Pancreas (tissue), 10 donors: ENCODE measurements at regions not wholly inside any gene's neighbourhood (a gene's known extent, or its start where the extent isn't known, plus 50 kb on each side); places are given as distances from the start of the nearest gene placed in this dataset.
A peak's percentile ranks its signal among the peaks of the same experiment; 100 is the strongest.

ENCODE experiments used
- ATAC-seq, 4 donors: fragments of 200-7000 bp; cut with Tn5 transposase; one replicate each; pipeline versions ENCODE4 v1.8.0 to v1.9.1; 2020; ENCODE audit warnings: mild to moderate bottlenecking in 4 of 4, moderate library complexity in 4 of 4
- DNase-seq, 6 donors: peaks; one replicate each; pipeline ENCODE4 v3.0.0-alpha.2; 2020
- FAIRE-seq: peaks from 2 replicates; lab custom pipeline; 2012; peaks lifted over from hg19 to GRCh38; lab: Jason Lieb, UNC
- H3K27ac ChIP-seq, 4 donors: fragments of 200-600 bp; sonication (generic); 1 replicate in 3 of 4; 2 replicates in 1 of 4; pipeline versions ENCODE4 v1.5.0 to v1.8.0; 2020
- H3K27me3 ChIP-seq, 4 donors: fragments of 200-600 bp; one replicate each; pipeline ENCODE4 v1.8.0; 2021
- H3K36me3 ChIP-seq, 3 donors: fragments of 200-600 bp; sonication (generic) in 1 of 3; one replicate each; pipeline versions ENCODE4 v1.5.0 to v1.8.0; 2020 to 2021
- H3K4me1 ChIP-seq, 3 donors: fragments of 200-600 bp; one replicate each; pipeline ENCODE4 v1.8.0; 2021
- H3K4me3 ChIP-seq, 4 donors: fragments of 200-600 bp; sonication (generic) in 2 of 4; one replicate each; pipeline versions ENCODE4 v1.5.0 to v1.8.0; 2020 to 2021
- H3K9me3 ChIP-seq, 4 donors: fragments of 200-600 bp; one replicate each; pipeline ENCODE4 v1.8.0; 2021
- WGBS, 2 donors: extraction: QIAGEN DNeasy Blood & Tissue Kit; methylation state at CpG; one replicate each; pipeline ENCODE4 v1.1.7; 2013; 5-methylcytosine and 5-hydroxymethylcytosine counted together
- intact Hi-C, 3 donors: fragments of 100-400 bp; cut with DNase I; formaldehyde crosslinking; loops; one replicate each; pipeline versions ENCODE4 v1.11.1 to v1.14.2; 2022
- TF ChIP-seq, protein P1 (sequence below), 4 donors: fragments of 200-600 bp; sonication (generic) in 3 of 4; IDR thresholded peaks; one replicate each; pipeline versions ENCODE4 v1.5.0 to v1.8.0; 2021; ENCODE audit warnings: antibody characterized with exemption in 4 of 4
- donor health status: healthy with polysubstance abuse.
- donor health status: DM: no; HTN: no; CAD: no; lungs with moderate emphysema.
- donor health status: DM: no; HTN: no; CAD: no.
- donor health status: control.
- donor health status: control.
- donor health status: Bipolar disorder and iron deficiency.
- donor health status: DM: yes; HTN: yes; CAD: no.
- donor health status: DM: no; HTN: no; CAD: no.
- donor health status: DM: no; HTN: no; CAD: no.
- donor health status: DM: yes; HTN: yes; CAD: no.

- H3K27ac ChIP-seq, result no peak overlapping the region
- TF ChIP-seq, protein P1, sequence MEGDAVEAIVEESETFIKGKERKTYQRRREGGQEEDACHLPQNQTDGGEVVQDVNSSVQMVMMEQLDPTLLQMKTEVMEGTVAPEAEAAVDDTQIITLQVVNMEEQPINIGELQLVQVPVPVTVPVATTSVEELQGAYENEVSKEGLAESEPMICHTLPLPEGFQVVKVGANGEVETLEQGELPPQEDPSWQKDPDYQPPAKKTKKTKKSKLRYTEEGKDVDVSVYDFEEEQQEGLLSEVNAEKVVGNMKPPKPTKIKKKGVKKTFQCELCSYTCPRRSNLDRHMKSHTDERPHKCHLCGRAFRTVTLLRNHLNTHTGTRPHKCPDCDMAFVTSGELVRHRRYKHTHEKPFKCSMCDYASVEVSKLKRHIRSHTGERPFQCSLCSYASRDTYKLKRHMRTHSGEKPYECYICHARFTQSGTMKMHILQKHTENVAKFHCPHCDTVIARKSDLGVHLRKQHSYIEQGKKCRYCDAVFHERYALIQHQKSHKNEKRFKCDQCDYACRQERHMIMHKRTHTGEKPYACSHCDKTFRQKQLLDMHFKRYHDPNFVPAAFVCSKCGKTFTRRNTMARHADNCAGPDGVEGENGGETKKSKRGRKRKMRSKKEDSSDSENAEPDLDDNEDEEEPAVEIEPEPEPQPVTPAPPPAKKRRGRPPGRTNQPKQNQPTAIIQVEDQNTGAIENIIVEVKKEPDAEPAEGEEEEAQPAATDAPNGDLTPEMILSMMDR (IDR thresholded peaks at IDR 0.05), result no peak
- ATAC-seq (no peak), FAIRE-seq (no peak), DNase-seq (peak in 1 of 6 donors; percentile 38)
- no peaks in the 10 kb centered on the region for H3K9me3 ChIP-seq
- no peaks in the 10 kb centered on the region for H3K36me3 ChIP-seq
- H3K4me3 ChIP-seq, result no peak overlapping the region
- H3K27me3 ChIP-seq, result no peaks in the 10 kb centered on the region
- no peaks in the 10 kb centered on the region for H3K4me1 ChIP-seq
- 46% methylated on average over 5 to 6 of the region's 6 CpGs for WGBS, 2 donors
- intact Hi-C loops, result no loop called here
These were observed 508.6 kb downstream of the PTPRU start for GRCh38 chr1:29744684-29745490.

- TF ChIP-seq, protein P1 (IDR thresholded peaks at IDR 0.05), result no peak
- no peaks in the 10 kb centered on the region for H3K27me3 ChIP-seq
- ATAC-seq (no peak), DNase-seq (no peak), FAIRE-seq (no peak)
- H3K36me3 ChIP-seq, result no peaks in the 10 kb centered on the region
- H3K9me3 ChIP-seq, result no peaks in the 10 kb centered on the region
- no peaks in the 10 kb centered on the region for H3K4me1 ChIP-seq
- intact Hi-C loops, result no loop called here
- 76 to 86% methylated on average over 7 of the region's 7 CpGs for WGBS, 2 donors
- no peak overlapping the region for H3K4me3 ChIP-seq
- no peak overlapping the region for H3K27ac ChIP-seq
These were observed 507.6 kb downstream of the PTPRU start for GRCh38 chr1:29743931-29744330.

DNA sequence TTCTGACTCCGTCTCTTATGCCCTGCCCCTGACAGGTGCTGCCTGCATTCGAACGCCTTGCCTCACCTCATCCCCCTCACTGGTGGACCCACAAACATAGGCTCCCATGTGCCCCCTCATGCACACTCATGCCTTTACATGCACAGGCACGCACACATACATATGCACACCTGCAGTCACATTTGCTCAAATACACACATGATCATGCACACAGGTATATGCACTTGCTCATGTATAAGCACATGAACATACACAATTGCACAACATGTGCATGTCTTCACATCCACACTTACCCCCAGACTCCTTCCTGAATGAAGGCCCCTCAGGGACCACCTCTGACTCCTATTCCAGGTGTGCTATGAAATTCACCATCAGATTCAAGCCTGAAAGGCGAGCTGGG is 506.9 kb downstream of the PTPRU start:
- Histone ChIP-seq H3K4me3 (no peak overlapping the region), H3K4me1 (no peaks in the 10 kb centered on the region), H3K36me3 (no peaks in the 10 kb centered on the region), H3K27ac (no peak overlapping the region), H3K9me3 (no peaks in the 10 kb centered on the region), H3K27me3 (no peaks in the 10 kb centered on the region)
- DNase-seq, result no peak
- TF ChIP-seq, protein P1 (IDR thresholded peaks at IDR 0.05), result no peak
- ATAC-seq, result no peak
- WGBS, 2 donors, result 65 to 87% methylated on average over 5 of the region's 5 CpGs
- intact Hi-C loops, result no loop called here
- FAIRE-seq, result no peak

DNA sequence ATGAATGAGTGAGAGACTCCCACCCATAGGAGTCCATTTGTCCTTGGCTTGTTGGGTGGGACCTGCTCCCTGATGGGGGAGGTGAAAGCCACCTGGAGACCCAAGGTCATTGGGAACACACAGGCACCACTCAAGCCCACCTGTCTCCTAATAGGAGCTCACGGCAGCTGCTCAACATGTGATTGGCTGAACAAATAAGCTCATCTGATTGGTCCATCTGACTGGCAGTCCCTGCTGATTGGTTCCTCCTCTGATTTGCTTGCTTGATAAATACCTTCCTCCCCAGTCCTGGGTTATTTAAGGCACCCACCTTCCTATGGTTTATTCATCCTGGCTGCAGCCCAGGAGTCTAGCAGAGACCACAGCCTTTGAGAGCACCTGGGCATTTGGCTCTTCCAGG is 502.9 kb downstream of the PTPRU start:
- FAIRE-seq, result no peak
- Histone ChIP-seq H3K4me3 (no peak overlapping the region), H3K27me3 (no peaks in the 10 kb centered on the region), H3K27ac (no peak overlapping the region), H3K36me3 (no peaks in the 10 kb centered on the region), H3K9me3 (no peaks in the 10 kb centered on the region), H3K4me1 (no peaks in the 10 kb centered on the region)
- intact Hi-C loops, result no loop called here
- TF ChIP-seq, protein P1 (IDR thresholded peaks at IDR 0.05), result no peak
- DNase-seq, result no peak
- 42 to 50% methylated on average over 1 of the region's 1 CpG for WGBS, 2 donors
- ATAC-seq, result no peak

DNA sequence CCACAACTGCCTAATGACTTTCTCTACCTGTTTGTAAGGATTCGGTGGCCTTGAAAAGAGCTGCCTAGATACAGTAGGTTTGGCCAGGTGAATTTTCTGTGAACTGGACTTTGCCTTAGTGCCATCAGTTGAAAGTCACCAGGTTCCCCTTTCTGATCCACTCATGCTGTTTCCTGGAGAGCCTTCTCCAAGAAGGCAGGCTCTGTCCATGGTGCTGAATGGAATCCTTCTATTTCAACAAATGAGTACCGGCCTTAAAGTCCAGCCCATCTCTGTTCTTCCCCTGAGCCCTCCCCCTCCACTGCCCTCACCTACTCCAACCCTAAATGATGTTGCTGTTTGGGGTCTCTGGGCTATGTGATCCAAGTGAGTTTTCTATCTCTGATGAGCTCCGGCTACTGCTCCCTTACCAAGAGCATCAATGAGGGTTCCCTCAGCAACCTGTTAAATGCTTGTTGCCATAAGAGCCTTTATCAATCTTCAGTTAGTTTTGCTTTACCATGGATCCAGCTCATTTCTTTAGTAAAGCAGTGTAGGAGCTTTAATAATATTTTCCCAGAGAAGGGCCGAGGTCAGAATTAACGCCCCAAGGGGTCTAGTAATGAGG is 500.4 kb downstream of the PTPRU start:
- FAIRE-seq (no peak), DNase-seq (peak in 2 of 6 donors; percentile 12 to 23), ATAC-seq (peak in 1 of 4 donors; percentile 54)
- no peaks in the 10 kb centered on the region for H3K4me1 ChIP-seq
- intact Hi-C loops, result no loop called here
- no peaks in the 10 kb centered on the region for H3K27me3 ChIP-seq
- H3K27ac ChIP-seq, result no peak overlapping the region
- H3K9me3 ChIP-seq, result no peaks in the 10 kb centered on the region
- H3K36me3 ChIP-seq, result no peaks in the 10 kb centered on the region
- TF ChIP-seq, protein P1 (IDR thresholded peaks at IDR 0.05), result no peak
- no peak overlapping the region for H3K4me3 ChIP-seq
- 59 to 66% methylated on average over 5 of the region's 5 CpGs for WGBS, 2 donors
